HL-60 (cell line): ENCODE measurements at regions not wholly inside any gene's neighbourhood (a gene's known extent, or its start where the extent isn't known, plus 50 kb on each side); places are given as distances from the start of the nearest gene placed in this dataset.

ENCODE experiments used
- DNase-seq, 2 experiments: peaks; one replicate each; pipeline ENCODE4 v3.0.0-alpha.2; 2010 to 2020; ENCODE audit warnings: low read depth in 1 of 2, low spot score in 1 of 2
- H3K27ac ChIP-seq: fragments of 250-450 bp; sonication (Bioruptor Pico); replicated peaks from 2 replicates; pipeline ENCODE4 v1.5.1; 2020; ENCODE audit warnings: mild to moderate bottlenecking, moderate library complexity
- H3K27me3 ChIP-seq: fragments of 250-450 bp; sonication (Bioruptor Pico); 2 replicates; pipeline ENCODE4 v1.5.1; 2021; ENCODE audit warnings: mild to moderate bottlenecking, moderate library complexity; ENCODE audit not compliant: insufficient read depth, poor library complexity, severe bottlenecking
- H3K4me3 ChIP-seq: replicated peaks from 2 replicates; pipeline ENCODE4 v1.5.1; 2011; ENCODE audit warnings: mild to moderate bottlenecking, control low read depth, low read length; ENCODE audit not compliant: insufficient read depth
- GABPA ChIP-seq: IDR thresholded peaks from 2 replicates; pipeline ENCODE4 v1.6.1; 2012; ENCODE audit warnings: low read depth
- POLR2AphosphoS5 ChIP-seq: IDR thresholded peaks from 2 replicates; pipeline ENCODE4 v1.6.1; 2012; ENCODE audit warnings: low read depth
- SPI1 ChIP-seq: IDR thresholded peaks from 2 replicates; pipeline ENCODE4 v1.6.1; 2012; ENCODE audit warnings: low read depth, mild to moderate bottlenecking, borderline replicate concordance
- TF ChIP-seq, protein P1 (sequence below): IDR thresholded peaks from one replicate; pipeline ENCODE4 v1.5.1; 2011; ENCODE audit warnings: low read length, control low read depth, inconsistent platforms; ENCODE audit not compliant: insufficient read depth
- TF ChIP-seq, protein P2 (sequence below): IDR thresholded peaks from 2 replicates; pipeline ENCODE4 v1.6.1; 2012; ENCODE audit warnings: low read depth; ENCODE audit not compliant: insufficient replicate concordance

DNA sequence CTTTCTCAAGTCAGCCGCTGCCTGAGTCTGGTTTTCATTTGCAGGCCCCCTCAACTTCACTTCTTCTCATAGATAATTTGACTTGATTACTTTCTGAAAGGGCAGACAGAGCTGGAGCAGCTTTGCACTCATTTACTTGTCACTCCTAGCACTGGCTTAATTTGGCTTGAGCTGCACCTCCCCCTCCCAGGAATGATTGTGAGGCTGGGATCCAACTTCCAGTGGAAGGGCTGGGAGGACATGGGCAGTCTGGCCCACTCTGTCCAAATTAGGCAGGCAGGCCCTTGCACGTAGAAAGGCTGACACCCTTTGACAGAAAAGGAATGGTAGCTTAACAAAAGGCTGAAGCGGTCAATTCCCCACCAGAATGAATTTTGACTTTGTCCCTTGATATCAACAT lies 453.9 kb downstream of the ETS1 start:
- no peak for DNase-seq
- no peak for TF ChIP-seq SPI1
- TF ChIP-seq, protein P1, sequence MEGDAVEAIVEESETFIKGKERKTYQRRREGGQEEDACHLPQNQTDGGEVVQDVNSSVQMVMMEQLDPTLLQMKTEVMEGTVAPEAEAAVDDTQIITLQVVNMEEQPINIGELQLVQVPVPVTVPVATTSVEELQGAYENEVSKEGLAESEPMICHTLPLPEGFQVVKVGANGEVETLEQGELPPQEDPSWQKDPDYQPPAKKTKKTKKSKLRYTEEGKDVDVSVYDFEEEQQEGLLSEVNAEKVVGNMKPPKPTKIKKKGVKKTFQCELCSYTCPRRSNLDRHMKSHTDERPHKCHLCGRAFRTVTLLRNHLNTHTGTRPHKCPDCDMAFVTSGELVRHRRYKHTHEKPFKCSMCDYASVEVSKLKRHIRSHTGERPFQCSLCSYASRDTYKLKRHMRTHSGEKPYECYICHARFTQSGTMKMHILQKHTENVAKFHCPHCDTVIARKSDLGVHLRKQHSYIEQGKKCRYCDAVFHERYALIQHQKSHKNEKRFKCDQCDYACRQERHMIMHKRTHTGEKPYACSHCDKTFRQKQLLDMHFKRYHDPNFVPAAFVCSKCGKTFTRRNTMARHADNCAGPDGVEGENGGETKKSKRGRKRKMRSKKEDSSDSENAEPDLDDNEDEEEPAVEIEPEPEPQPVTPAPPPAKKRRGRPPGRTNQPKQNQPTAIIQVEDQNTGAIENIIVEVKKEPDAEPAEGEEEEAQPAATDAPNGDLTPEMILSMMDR, result no peak
- TF ChIP-seq POLR2AphosphoS5, result no peak
- TF ChIP-seq, protein P2, sequence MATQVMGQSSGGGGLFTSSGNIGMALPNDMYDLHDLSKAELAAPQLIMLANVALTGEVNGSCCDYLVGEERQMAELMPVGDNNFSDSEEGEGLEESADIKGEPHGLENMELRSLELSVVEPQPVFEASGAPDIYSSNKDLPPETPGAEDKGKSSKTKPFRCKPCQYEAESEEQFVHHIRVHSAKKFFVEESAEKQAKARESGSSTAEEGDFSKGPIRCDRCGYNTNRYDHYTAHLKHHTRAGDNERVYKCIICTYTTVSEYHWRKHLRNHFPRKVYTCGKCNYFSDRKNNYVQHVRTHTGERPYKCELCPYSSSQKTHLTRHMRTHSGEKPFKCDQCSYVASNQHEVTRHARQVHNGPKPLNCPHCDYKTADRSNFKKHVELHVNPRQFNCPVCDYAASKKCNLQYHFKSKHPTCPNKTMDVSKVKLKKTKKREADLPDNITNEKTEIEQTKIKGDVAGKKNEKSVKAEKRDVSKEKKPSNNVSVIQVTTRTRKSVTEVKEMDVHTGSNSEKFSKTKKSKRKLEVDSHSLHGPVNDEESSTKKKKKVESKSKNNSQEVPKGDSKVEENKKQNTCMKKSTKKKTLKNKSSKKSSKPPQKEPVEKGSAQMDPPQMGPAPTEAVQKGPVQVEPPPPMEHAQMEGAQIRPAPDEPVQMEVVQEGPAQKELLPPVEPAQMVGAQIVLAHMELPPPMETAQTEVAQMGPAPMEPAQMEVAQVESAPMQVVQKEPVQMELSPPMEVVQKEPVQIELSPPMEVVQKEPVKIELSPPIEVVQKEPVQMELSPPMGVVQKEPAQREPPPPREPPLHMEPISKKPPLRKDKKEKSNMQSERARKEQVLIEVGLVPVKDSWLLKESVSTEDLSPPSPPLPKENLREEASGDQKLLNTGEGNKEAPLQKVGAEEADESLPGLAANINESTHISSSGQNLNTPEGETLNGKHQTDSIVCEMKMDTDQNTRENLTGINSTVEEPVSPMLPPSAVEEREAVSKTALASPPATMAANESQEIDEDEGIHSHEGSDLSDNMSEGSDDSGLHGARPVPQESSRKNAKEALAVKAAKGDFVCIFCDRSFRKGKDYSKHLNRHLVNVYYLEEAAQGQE, result no peak
- Histone ChIP-seq H3K27me3 (no peaks in the 10 kb centered on the region), H3K27ac (no peak overlapping the region), H3K4me3 (no peak overlapping the region)

DNA sequence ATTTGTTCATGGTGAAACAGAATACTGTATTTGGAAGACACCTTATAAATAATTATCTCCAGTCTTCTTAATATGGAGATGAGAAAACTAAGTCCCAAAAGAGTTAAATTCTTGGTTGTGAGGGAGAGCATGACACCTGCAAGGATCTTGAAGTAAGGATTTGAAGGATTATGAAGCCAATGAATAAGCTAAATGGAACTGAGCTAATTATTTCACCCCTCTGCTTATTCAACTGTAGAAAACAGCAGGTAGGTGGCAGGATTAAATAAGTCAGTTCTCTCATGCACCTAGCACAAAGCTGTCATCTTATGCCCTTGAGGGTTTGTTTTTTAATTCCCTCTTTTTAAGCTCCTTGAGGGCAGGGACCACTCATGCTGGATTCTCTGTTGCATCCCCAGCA lies 457.3 kb downstream of the ETS1 start:
- no peak for DNase-seq
- H3K27me3 ChIP-seq, result no peaks in the 10 kb centered on the region
- no peak overlapping the region for H3K27ac ChIP-seq
- H3K4me3 ChIP-seq, result no peak overlapping the region
- TF ChIP-seq GABPA (no peak), SPI1 (no peak), POLR2AphosphoS5 (no peak)
- TF ChIP-seq, protein P1, result no peak
- TF ChIP-seq, protein P2, result no peak

DNA sequence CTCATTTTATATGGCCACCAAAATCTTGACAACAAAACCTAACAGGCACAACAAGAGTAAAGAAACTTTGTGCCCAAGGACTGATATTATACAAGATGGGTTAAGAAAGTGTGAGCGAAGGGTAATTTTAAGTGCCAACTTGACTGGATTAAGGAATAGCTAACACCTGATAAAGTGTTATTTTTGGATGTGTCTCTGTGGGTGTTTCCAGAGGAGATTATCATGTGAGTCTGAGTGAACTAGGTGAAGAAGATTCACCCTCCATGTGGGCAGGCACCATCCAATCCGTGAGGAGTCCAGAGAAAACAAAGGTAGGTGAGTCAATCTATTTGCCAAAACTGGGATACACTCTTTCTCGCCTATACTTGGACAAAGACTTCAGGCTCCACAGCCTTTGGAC lies 461.6 kb downstream of the ETS1 start:
- Histone ChIP-seq H3K4me3 (no peak overlapping the region), H3K27ac (no peak overlapping the region), H3K27me3 (no peaks in the 10 kb centered on the region)
- DNase-seq, result no peak
- TF ChIP-seq, protein P2, result no peak
- TF ChIP-seq POLR2AphosphoS5 (no peak), GABPA (no peak), SPI1 (no peak)
- TF ChIP-seq, protein P1, result no peak
